ENCODE measurements at regions not wholly inside any gene's neighbourhood (a gene's known extent, or its start where the extent isn't known, plus 50 kb on each side); places are given as distances from the start of the nearest gene placed in this dataset.

- Histone ChIP-seq H2AFZ (ENCODE audit: low read depth, low read length) (no peak overlapping the region), H3K27ac (ENCODE audit: extremely low read depth, low read depth, low read length) (no peak overlapping the region), H3K4me1 (replicated peaks in 1 of 2; ENCODE audit: control insufficient read depth in 2 of 2, insufficient read depth in 2 of 2, low read length in 2 of 2) (peaks cover 0 to 29% of the 10 kb centered on the region in 2 experiments; a peak in 3 of 5 replicates), H3K9ac (ENCODE audit: insufficient read depth in 1 of 2, low read depth in 2 of 2, low read length in 2 of 2) (no peak overlapping the region), H3K36me3 (ENCODE audit: control insufficient read depth, insufficient read depth, low read length) (no peaks in the 10 kb centered on the region), H3K9me1 (ENCODE audit: control insufficient read depth, insufficient read depth, low read length) (no peaks in the 10 kb centered on the region), H3K4me3 (no peak overlapping the region), H3K9me3 (replicated peaks; ENCODE audit: control insufficient read depth, insufficient read depth, low read depth, low read length) (no peaks in the 10 kb centered on the region), H3K79me2 (ENCODE audit: control insufficient read depth, insufficient read depth, low read length) (no peaks in the 10 kb centered on the region), H3K27me3 (ENCODE audit: control insufficient read depth in 2 of 2, insufficient read depth in 2 of 2, low read length in 2 of 2) (no peaks in the 10 kb centered on the region), H3K4me2 (ENCODE audit: insufficient read depth, low read length) (no peak overlapping the region), H4K20me1 (replicated peaks; ENCODE audit: control insufficient read depth, insufficient read depth, low read length) (no peaks in the 10 kb centered on the region)
- in situ Hi-C loops (cut with MboI) (no loop called here), intact Hi-C loops (cut with micrococcal nuclease) (loop anchor here (5.0 kb wide), 5 partner anchors 33 to 208 kb away; partner anchors contain the start of gene PRDX6)
- no TSS peak for BruUV-seq (replicated peaks)
- DNase-seq (ENCODE audit: extremely low read depth in 1 of 4, low spot score in 3 of 4) (no peak), FAIRE-seq (no peak), ATAC-seq (peak; percentile 10; the same call in 2 of the 3 replicates)
- 15% methylated on average over 3 of the region's 3 CpGs for WGBS (ENCODE audit: insufficient coverage, low coverage, missing lambda C conversion rate)
- 0 out of 2 replicates have a peak, but pooled peaks have one; percentile 32 for TF ChIP-seq ZNF311 (CRISPR knock-in tag; IDR thresholded peaks at IDR 0.05)
- peak; percentile 27; the same call in 1 of the 2 replicates for TF ChIP-seq RAD51 (IDR thresholded peaks at IDR 0.05; ENCODE audit: borderline replicate concordance, low read depth)
- TF ChIP-seq MBD2 (IDR thresholded peaks at IDR 0.05; ENCODE audit: borderline replicate concordance, low read depth) = no peak
- peak; percentile 80 for TF ChIP-seq TFE3 (CRISPR knock-in tag; IDR thresholded peaks at IDR 0.05)
- peak; percentile 85 for TF ChIP-seq MEIS2 (IDR thresholded peaks at IDR 0.05; ENCODE audit: partially characterized antibody)
- no peak for TF ChIP-seq CEBPG (CRISPR knock-in tag; IDR thresholded peaks at IDR 0.05)
- TF ChIP-seq CEBPG (tag; conservative IDR thresholded peaks at IDR 0.05 in 1 of 2, IDR thresholded peaks at IDR 0.05 in 1 of 2) = no peak
- no peak for TF ChIP-seq PBX2 (CRISPR knock-in tag; IDR thresholded peaks at IDR 0.05; ENCODE audit: low read depth)
- TF ChIP-seq PBX2 (tag; conservative IDR thresholded peaks at IDR 0.05; ENCODE audit: low read depth) = 0 out of 2 replicates have a peak, but pooled peaks have one; percentile 25
- peak; percentile 58; the same call in 1 of the 2 replicates for TF ChIP-seq TOE1 (IDR thresholded peaks at IDR 0.05; ENCODE audit: borderline replicate concordance)
- TF ChIP-seq TOE1 (CRISPR knock-in tag; IDR thresholded peaks at IDR 0.05; ENCODE audit: borderline replicate concordance, low read depth) = no peak
- TF ChIP-seq POLR2H (tag; IDR thresholded peaks at IDR 0.05; ENCODE audit: low read depth) = no peak
- no peak for TF ChIP-seq FOXA1 (IDR thresholded peaks at IDR 0.05; ENCODE audit: borderline replicate concordance)
- TF ChIP-seq KLF10 (CRISPR knock-in tag; IDR thresholded peaks at IDR 0.05) = no peak
- no peak for TF ChIP-seq NFXL1 (CRISPR knock-in tag; IDR thresholded peaks at IDR 0.05)
- TF ChIP-seq HLTF (IDR thresholded peaks at IDR 0.05) = no peak
- TF ChIP-seq NFIC (IDR thresholded peaks at IDR 0.05) = no peak
- TF ChIP-seq BHLHE40 (IDR thresholded peaks at IDR 0.05; ENCODE audit: low read length) = peak; percentile 24
- no peak for TF ChIP-seq TBL1XR1 (IDR thresholded peaks at IDR 0.05; ENCODE audit: low read length in 2 of 2)
- peak; percentile 15; the same call in 1 of the 2 replicates for TF ChIP-seq ESRRA (IDR thresholded peaks at IDR 0.05; ENCODE audit: borderline replicate concordance, low read depth)
- POLR2A ChIA-PET = interaction anchor here (1.2 to 1.3 kb wide), 2 partner anchors 10 to 19 kb away, joined by 3 to 4 read pairs; no protein-coding TSS in a partner anchor
- CTCF ChIA-PET (ENCODE audit: low intra/inter-chr PET ratio) = no interaction called here
Observed at GRCh38 chr1:173268786-173269277, 61.7 kb upstream of the TNFSF4 start.
